ENCODE measurements at regions not wholly inside any gene's neighbourhood (a gene's known extent, or its start where the extent isn't known, plus 50 kb on each side); places are given as distances from the start of the nearest gene placed in this dataset.

DNA sequence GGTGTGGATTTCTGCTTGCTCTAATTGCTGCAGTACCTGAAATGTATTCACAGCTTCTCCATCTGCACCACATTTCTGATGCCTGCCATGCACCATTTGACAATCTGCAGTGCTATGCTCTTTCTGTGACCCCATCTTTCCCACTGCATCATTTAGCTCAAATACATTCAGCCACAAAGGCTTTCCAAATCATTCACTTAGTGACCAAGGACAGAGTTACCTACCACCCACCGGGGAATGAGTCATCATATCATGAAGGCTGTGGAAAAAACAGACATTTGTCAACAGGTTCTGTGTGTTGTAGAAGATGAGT is 465.5 kb upstream of the ATP2B1 start:
- TF ChIP-seq, protein P1, sequence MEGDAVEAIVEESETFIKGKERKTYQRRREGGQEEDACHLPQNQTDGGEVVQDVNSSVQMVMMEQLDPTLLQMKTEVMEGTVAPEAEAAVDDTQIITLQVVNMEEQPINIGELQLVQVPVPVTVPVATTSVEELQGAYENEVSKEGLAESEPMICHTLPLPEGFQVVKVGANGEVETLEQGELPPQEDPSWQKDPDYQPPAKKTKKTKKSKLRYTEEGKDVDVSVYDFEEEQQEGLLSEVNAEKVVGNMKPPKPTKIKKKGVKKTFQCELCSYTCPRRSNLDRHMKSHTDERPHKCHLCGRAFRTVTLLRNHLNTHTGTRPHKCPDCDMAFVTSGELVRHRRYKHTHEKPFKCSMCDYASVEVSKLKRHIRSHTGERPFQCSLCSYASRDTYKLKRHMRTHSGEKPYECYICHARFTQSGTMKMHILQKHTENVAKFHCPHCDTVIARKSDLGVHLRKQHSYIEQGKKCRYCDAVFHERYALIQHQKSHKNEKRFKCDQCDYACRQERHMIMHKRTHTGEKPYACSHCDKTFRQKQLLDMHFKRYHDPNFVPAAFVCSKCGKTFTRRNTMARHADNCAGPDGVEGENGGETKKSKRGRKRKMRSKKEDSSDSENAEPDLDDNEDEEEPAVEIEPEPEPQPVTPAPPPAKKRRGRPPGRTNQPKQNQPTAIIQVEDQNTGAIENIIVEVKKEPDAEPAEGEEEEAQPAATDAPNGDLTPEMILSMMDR (IDR thresholded peaks at IDR 0.05 in 8 of 11, conservative IDR thresholded peaks at IDR 0.05 in 3 of 11): no peak
- no peak for TF ChIP-seq POLR2A (IDR thresholded peaks at IDR 0.05)

All from spleen (tissue), 7 donors.